IMR-90 (cell line): ENCODE measurements at regions not wholly inside any gene's neighbourhood (a gene's known extent, or its start where the extent isn't known, plus 50 kb on each side); places are given as distances from the start of the nearest gene placed in this dataset.

Source experiments
- ATAC-seq: fragments of 200-7000 bp; cut with Tn5 transposase; 2 replicates; pipeline ENCODE4 v1.9.1; 2020; ENCODE audit warnings: low read depth, mild to moderate bottlenecking, moderate library complexity
- BruUV-seq: library from RNA; stranded (reverse); fragments of 400-500 nt; replicated peaks from 2 replicates; lab custom pipeline; 2021; lab: Mats Ljungman, UMichigan
- CTCF ChIA-PET: fragments of 300-600 bp; formaldehyde crosslinking; extraction: SDS; loops from one replicate; lab custom pipeline; 2021; ENCODE audit warnings: antibody characterized with exemption; lab: Yijun Ruan, JAX
- POLR2A ChIA-PET: fragments of 300-600 bp; sonication (Branson Sonifier 250); formaldehyde crosslinking; loops from one replicate; lab custom pipeline; 2022; ENCODE audit warnings: antibody characterized with exemption; ENCODE audit not compliant: unreplicated experiment; lab: Charles Lee
- DNase-seq: peaks from one replicate; pipeline ENCODE4 v3.0.0; 2013
- H2AFZ ChIP-seq: replicated peaks from 2 replicates; pipeline ENCODE3; 2013; ENCODE audit warnings: low read length, mild to moderate bottlenecking; ENCODE audit not compliant: poor library complexity
- H2AK5ac ChIP-seq: 2 replicates; pipeline ENCODE4 v1.6.1; 2013; ENCODE audit warnings: low read depth, low read length, inconsistent platforms
- H2AK9ac ChIP-seq: replicated peaks from 2 replicates; pipeline ENCODE3; 2013; ENCODE audit warnings: mild to moderate bottlenecking, low read depth, low read length, moderate library complexity; ENCODE audit not compliant: poor library complexity
- H2BK120ac ChIP-seq: 2 replicates; pipeline ENCODE4 v1.6.1; 2013; ENCODE audit warnings: low read depth, low read length, inconsistent platforms
- H2BK15ac ChIP-seq: 3 replicates; pipeline ENCODE4 v1.6.1; 2013; ENCODE audit warnings: low read depth, low read length, inconsistent platforms
- H2BK20ac ChIP-seq: 2 replicates; pipeline ENCODE4 v1.6.1; 2013; ENCODE audit warnings: low read depth, mild to moderate bottlenecking, inconsistent platforms, low read length, moderate library complexity
- H2BK5ac ChIP-seq: 2 replicates; pipeline ENCODE4 v1.6.1; 2013; ENCODE audit warnings: mild to moderate bottlenecking, low read depth, low read length, inconsistent platforms; ENCODE audit not compliant: poor library complexity, severe bottlenecking
- H3K14ac ChIP-seq: replicated peaks from 2 replicates; pipeline ENCODE4 v1.6.1; 2013; ENCODE audit warnings: low read depth, low read length, inconsistent platforms
- H3K18ac ChIP-seq: 2 replicates; pipeline ENCODE4 v1.6.1; 2013; ENCODE audit warnings: low read depth, low read length, control low read depth
- H3K23ac ChIP-seq: 2 replicates; pipeline ENCODE4 v1.6.1; 2013; ENCODE audit warnings: low read depth, low read length, inconsistent platforms
- H3K27ac ChIP-seq: 2 replicates; pipeline ENCODE4 v1.5.1; 2013; ENCODE audit warnings: mild to moderate bottlenecking, control low read depth, low read length; ENCODE audit not compliant: insufficient read depth
- H3K27me3 ChIP-seq: 2 replicates; pipeline ENCODE4 v1.6.1; 2013; ENCODE audit warnings: low read length; ENCODE audit not compliant: control insufficient read depth, insufficient read depth
- H3K36me3 ChIP-seq: 2 replicates; pipeline ENCODE4 v1.6.1; 2013; ENCODE audit warnings: low read length, mixed read lengths; ENCODE audit not compliant: control insufficient read depth, insufficient read depth
- H3K4ac ChIP-seq: 2 replicates; pipeline ENCODE4 v1.6.1; 2013; ENCODE audit warnings: low read depth, low read length, inconsistent platforms
- H3K4me1 ChIP-seq: 2 replicates; pipeline ENCODE4 v1.6.1; 2013; ENCODE audit warnings: low read length, mixed read lengths; ENCODE audit not compliant: control insufficient read depth, insufficient read depth
- H3K4me2 ChIP-seq: 2 replicates; pipeline ENCODE4 v1.6.1; 2013; ENCODE audit warnings: low read depth, mild to moderate bottlenecking, control low read depth, low read length, moderate library complexity
- H3K4me3 ChIP-seq: 2 replicates; pipeline ENCODE4 v1.5.1; 2013; ENCODE audit warnings: low read depth, mild to moderate bottlenecking, control low read depth, low read length, moderate library complexity; ENCODE audit not compliant: insufficient read depth
- H3K56ac ChIP-seq: 2 replicates; pipeline ENCODE4 v1.6.1; 2013; ENCODE audit warnings: low read length, inconsistent platforms; ENCODE audit not compliant: insufficient read depth; ENCODE audit errors: extremely low read depth
- H3K79me1 ChIP-seq, 2 experiments: 2 replicates each; pipeline ENCODE4 v1.6.1; 2013; ENCODE audit warnings: low read length in 2 of 2, inconsistent platforms in 1 of 2, low read depth in 1 of 2
- H3K9ac ChIP-seq: 2 replicates; pipeline ENCODE4 v1.6.1; 2013; ENCODE audit warnings: low read depth, low read length, control low read depth
- H3K9me1 ChIP-seq: 2 replicates; pipeline ENCODE4 v1.6.1; 2013; ENCODE audit warnings: low read length, inconsistent platforms; ENCODE audit not compliant: insufficient read depth
- H3K9me3 ChIP-seq: 2 replicates; pipeline ENCODE4 v1.6.1; 2013; ENCODE audit warnings: low read length; ENCODE audit not compliant: control insufficient read depth, insufficient read depth
- H4K20me1 ChIP-seq: 2 replicates; pipeline ENCODE4 v1.6.1; 2013; ENCODE audit warnings: low read length, inconsistent platforms; ENCODE audit not compliant: insufficient read depth
- H4K5ac ChIP-seq: 2 replicates; pipeline ENCODE4 v1.6.1; 2013; ENCODE audit warnings: mild to moderate bottlenecking, low read depth, low read length, control low read depth
- H4K8ac ChIP-seq, 2 experiments: 2 replicates each; pipeline ENCODE4 v1.6.1; 2013; ENCODE audit warnings: low read depth in 2 of 2, low read length in 2 of 2, control low read depth in 1 of 2, inconsistent platforms in 1 of 2
- H4K91ac ChIP-seq: 2 replicates; pipeline ENCODE4 v1.6.1; 2013; ENCODE audit warnings: low read depth, low read length, inconsistent platforms; ENCODE audit not compliant: insufficient read depth
- NFE2L2 ChIP-seq: fragments of 150-350 bp; IDR thresholded peaks from 2 replicates; pipeline ENCODE4 v1.6.1; 2016; ENCODE audit warnings: low read depth, mild to moderate bottlenecking, low read length
- SMC3 ChIP-seq: fragments of 150-350 bp; IDR thresholded peaks from 2 replicates; pipeline ENCODE4 v1.6.1; 2016; ENCODE audit warnings: low read depth, mild to moderate bottlenecking, antibody characterized with exemption, low read length, moderate library complexity
- WGBS, 2 experiments: methylation state at CpG; one replicate each; pipeline versions ENCODE4 v1.1.5 to v1.1.7; 2013; ENCODE audit warnings: missing lambda C conversion rate in 2 of 2; ENCODE audit not compliant: insufficient read length in 1 of 2; ENCODE audit errors: extremely low coverage in 2 of 2; 5-methylcytosine and 5-hydroxymethylcytosine counted together
- dilution Hi-C: fragments of 300-500 bp; cut with HindIII; formaldehyde crosslinking; loops from one replicate; pipeline ENCODE4 v1.14.3; 2018; ENCODE audit warnings: low sequenced_read_pairs; ENCODE audit not compliant: unreplicated experiment
- in situ Hi-C: fragments of 300-500 bp; cut with MboI; formaldehyde crosslinking; loops from 3 replicates; pipeline ENCODE4 v1.14.3; 2019; ENCODE audit warnings: low sequenced_read_pairs, inconsistent platforms, mixed read lengths
- intact Hi-C: fragments of 100-400 bp; cut with micrococcal nuclease; formaldehyde crosslinking; loops from 2 replicates; pipeline ENCODE4 v1.10.0; 2022

DNA sequence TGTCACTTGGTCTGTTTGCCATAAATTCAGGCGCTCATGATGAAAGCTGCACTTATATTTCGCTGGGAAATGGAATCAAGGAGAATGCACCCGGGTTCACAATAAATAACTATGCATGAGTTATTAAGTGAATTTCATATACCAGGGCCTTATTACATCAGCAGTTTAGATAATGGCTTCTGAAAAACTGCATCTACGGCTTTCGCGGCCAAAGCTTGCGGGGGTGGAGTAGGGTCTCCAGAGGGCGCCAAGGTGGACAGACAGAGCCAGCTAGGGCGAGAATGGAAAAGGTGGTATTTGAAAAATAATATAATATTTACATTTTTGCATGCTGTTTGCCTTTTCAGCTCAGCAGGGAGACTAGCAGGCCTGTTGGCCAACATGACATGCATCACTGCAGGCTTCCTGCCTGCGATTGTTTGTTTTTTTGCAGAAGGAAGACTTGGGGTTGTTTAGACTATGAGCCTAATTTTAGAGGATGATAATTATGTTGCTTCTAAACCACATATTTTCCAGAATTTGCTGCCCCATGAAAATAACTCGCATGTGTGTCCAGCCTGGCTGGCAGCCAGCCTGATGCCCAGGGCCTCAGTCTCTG is 173.8 kb upstream of the IRX3 start:
- DNase-seq: no peak
- POLR2A ChIA-PET: no interaction called here

More for the DNA sequence above, 173.8 kb upstream of the IRX3 start:
- Histone ChIP-seq H3K36me3 (no peaks in the 10 kb centered on the region), H3K4ac (no peak overlapping the region), H2BK120ac (no peak overlapping the region), H3K9me3 (no peaks in the 10 kb centered on the region), H2AK5ac (no peak overlapping the region), H4K20me1 (no peaks in the 10 kb centered on the region), H3K9me1 (no peaks in the 10 kb centered on the region), H4K8ac (no peak overlapping the region), H2BK20ac (no peak overlapping the region), H3K18ac (no peak overlapping the region), H3K27me3 (no peaks in the 10 kb centered on the region), H3K4me2 (no peak overlapping the region), H2AK9ac (no peak overlapping the region), H2AFZ (no peak overlapping the region), H4K5ac (no peak overlapping the region), H3K56ac (no peak overlapping the region), H3K23ac (no peak overlapping the region), H4K91ac (no peak overlapping the region), H3K4me3 (no peak overlapping the region), H2BK5ac (no peak overlapping the region), H3K14ac (no peak overlapping the region), H3K4me1 (no peaks in the 10 kb centered on the region), H2BK15ac (no peak overlapping the region), H3K27ac (no peak overlapping the region), H3K79me1 (no peaks in the 10 kb centered on the region), H3K9ac (no peak overlapping the region)
- dilution Hi-C loops (no loop called here), in situ Hi-C loops (no loop called here), intact Hi-C loops (no loop called here)
- CTCF ChIA-PET: no interaction called here
- TF ChIP-seq NFE2L2: no peak
- TF ChIP-seq SMC3: no peak
- WGBS, 2 experiments: no CpG with 5 or more reads among the region's 11 CpGs
- ATAC-seq: no peak; the same call in 1 of the 2 replicates
- BruUV-seq: no TSS peak
